Body of pancreas (tissue), 4 donors: ENCODE measurements at regions not wholly inside any gene's neighbourhood (a gene's known extent, or its start where the extent isn't known, plus 50 kb on each side); places are given as distances from the start of the nearest gene placed in this dataset.

Experiments used
- ATAC-seq: fragments of 150-250 bp; one replicate; pipeline ENCODE4 v1.9.1; 2016
- DNase-seq, 4 donors: peaks; one replicate each; pipeline ENCODE4 v3.0.0-alpha.2; 2019
- H3K27ac ChIP-seq, 4 donors: fragments of 200-600 bp; sonication (generic); 1 replicate in 3 of 4; 2 replicates in 1 of 4; pipeline versions ENCODE4 v1.5.1 to v1.6.1; 2016 to 2019; ENCODE audit warnings: mild to moderate bottlenecking in 1 of 4, mixed read lengths in 1 of 4, moderate library complexity in 1 of 4
- H3K27me3 ChIP-seq, 2 donors: fragments of 200-600 bp; sonication (generic); one replicate each; pipeline ENCODE4 v1.6.0; 2016; ENCODE audit warnings: mild to moderate bottlenecking in 1 of 2
- H3K36me3 ChIP-seq, 2 donors: fragments of 200-600 bp; sonication (generic); replicated peaks in 1 of 2; 2 replicates each; pipeline ENCODE4 v1.5.1; 2016; ENCODE audit warnings: low read depth in 2 of 2; ENCODE audit not compliant: insufficient read depth in 1 of 2
- H3K4me1 ChIP-seq: fragments of 200-600 bp; sonication (generic); one replicate; pipeline ENCODE4 v1.6.0; 2016
- H3K4me3 ChIP-seq, 2 donors: fragments of 200-600 bp; sonication (generic); 1 replicate in 1 of 2; 2 replicates in 1 of 2; pipeline ENCODE4 v1.5.1; 2016 to 2019
- H3K9me3 ChIP-seq, 3 donors: fragments of 200-600 bp; sonication (generic); 1 replicate in 2 of 3; 2 replicates in 1 of 3; pipeline ENCODE4 v1.5.1; 2016
- POLR2A ChIP-seq, 3 donors: fragments of 450-650 bp; IDR thresholded peaks; one replicate each; pipeline ENCODE4 v1.6.1; 2016; ENCODE audit warnings: antibody characterized with exemption in 3 of 3, mild to moderate bottlenecking in 2 of 3
- WGBS, 2 donors: methylation state at CpG; one replicate each; pipeline ENCODE4 v1.1.5; 2017; 5-methylcytosine and 5-hydroxymethylcytosine counted together
- intact Hi-C: fragments of 100-400 bp; cut with DNase I; formaldehyde crosslinking; loops from one replicate; pipeline ENCODE4 v1.15.1; 2023
- TF ChIP-seq, protein P1 (sequence below), 7 experiments: fragments of 450-650 bp in 4 of 7; fragments of 200-600 bp in 3 of 7; sonication (generic) in 3 of 7; IDR thresholded peaks; one replicate each; pipeline ENCODE4 v1.5.1; 2016 to 2019; ENCODE audit warnings: antibody characterized with exemption in 7 of 7

DNA sequence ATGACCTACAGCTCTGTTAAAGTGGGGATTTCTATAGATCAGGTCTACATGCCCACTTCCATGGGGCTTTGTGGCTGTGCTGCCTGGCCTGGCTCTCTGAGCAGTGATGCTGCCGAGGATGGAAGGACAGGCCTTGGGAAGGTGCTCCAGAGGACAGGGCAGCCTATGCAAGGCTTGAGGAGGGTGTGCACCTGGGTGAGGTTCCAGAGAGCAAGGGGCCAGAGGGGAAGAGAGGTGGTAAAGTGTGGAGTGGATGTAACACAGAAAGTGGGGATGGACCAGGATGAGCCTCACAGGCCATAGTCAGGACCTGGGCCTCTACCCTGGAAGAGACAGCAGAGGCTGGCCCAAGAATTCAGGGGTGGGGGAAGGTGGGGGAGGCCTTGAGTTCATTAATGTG, 826.4 kb downstream of the DCDC2C start:
- ATAC-seq (no peak), DNase-seq (no peak)
- no peak for TF ChIP-seq POLR2A (IDR thresholded peaks at IDR 0.05)
- Histone ChIP-seq H3K36me3 (no peaks in the 10 kb centered on the region), H3K4me3 (no peak overlapping the region), H3K27me3 (no peaks in the 10 kb centered on the region), H3K4me1 (no peaks in the 10 kb centered on the region), H3K27ac (no peak overlapping the region), H3K9me3 (no peaks in the 10 kb centered on the region)
- 85 to 92% methylated on average over 1 of the region's 1 CpG for WGBS, 2 donors
- intact Hi-C loops: no loop called here

DNA sequence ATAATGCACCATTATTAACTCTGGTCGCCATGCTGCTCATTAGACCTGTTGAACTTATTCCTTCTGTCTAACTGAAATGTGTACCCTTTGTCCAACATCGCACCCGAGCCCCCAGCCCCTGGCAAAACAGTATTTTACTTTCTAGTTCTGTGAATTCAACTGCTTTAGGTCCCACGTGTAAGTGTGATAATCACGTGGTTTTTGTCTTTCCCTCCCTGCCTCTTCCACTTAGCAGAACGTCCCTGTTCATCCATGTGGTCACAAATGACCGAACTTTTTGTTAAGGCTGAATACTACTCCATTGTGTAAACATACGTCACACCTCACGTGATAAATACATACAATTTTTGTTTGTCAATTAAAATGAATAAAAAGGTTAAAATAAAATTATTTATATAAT, 826.9 kb downstream of the DCDC2C start:
- H3K27me3 ChIP-seq: no peaks in the 10 kb centered on the region
- DNase-seq: no peak
- ATAC-seq: no peak
- H3K4me1 ChIP-seq: no peaks in the 10 kb centered on the region
- whole genome bisulfite sequencing, 2 donors: 55 to 56% methylated on average over 9 of the region's 9 CpGs
- no peak overlapping the region for H3K27ac ChIP-seq
- no peaks in the 10 kb centered on the region for H3K9me3 ChIP-seq
- H3K36me3 ChIP-seq: no peaks in the 10 kb centered on the region
- H3K4me3 ChIP-seq: no peak overlapping the region
- intact Hi-C loops: no loop called here
- TF ChIP-seq, protein P1, sequence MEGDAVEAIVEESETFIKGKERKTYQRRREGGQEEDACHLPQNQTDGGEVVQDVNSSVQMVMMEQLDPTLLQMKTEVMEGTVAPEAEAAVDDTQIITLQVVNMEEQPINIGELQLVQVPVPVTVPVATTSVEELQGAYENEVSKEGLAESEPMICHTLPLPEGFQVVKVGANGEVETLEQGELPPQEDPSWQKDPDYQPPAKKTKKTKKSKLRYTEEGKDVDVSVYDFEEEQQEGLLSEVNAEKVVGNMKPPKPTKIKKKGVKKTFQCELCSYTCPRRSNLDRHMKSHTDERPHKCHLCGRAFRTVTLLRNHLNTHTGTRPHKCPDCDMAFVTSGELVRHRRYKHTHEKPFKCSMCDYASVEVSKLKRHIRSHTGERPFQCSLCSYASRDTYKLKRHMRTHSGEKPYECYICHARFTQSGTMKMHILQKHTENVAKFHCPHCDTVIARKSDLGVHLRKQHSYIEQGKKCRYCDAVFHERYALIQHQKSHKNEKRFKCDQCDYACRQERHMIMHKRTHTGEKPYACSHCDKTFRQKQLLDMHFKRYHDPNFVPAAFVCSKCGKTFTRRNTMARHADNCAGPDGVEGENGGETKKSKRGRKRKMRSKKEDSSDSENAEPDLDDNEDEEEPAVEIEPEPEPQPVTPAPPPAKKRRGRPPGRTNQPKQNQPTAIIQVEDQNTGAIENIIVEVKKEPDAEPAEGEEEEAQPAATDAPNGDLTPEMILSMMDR (IDR thresholded peaks at IDR 0.05): no peak
- no peak for TF ChIP-seq POLR2A (IDR thresholded peaks at IDR 0.05)

DNA sequence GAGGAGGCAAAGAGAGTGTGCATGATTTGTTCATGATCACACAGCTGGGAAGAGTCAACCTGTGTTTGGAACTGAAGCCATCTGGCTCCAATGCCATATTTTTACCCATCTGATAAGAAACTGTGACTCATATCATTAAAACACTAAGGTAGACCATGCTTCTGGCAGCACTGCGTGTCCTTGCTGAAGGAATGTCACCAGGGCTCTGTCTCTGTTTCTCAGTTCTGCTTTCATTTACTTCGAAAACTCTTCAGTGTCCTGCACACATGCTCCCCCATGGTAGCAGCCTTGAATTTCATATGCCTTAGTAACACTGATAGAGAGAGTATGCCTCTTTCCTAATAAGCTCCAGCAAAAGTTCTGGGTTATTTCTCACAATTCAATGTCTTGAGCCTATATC, 830.4 kb downstream of the DCDC2C start:
- Histone ChIP-seq H3K27me3 (no peaks in the 10 kb centered on the region), H3K27ac (no peak overlapping the region), H3K4me3 (no peak overlapping the region), H3K36me3 (no peaks in the 10 kb centered on the region), H3K4me1 (no peaks in the 10 kb centered on the region), H3K9me3 (no peaks in the 10 kb centered on the region)
- WGBS, 2 donors: 52 to 53% methylated on average over 2 of the region's 2 CpGs
- intact Hi-C loops: no loop called here
- TF ChIP-seq, protein P1 (IDR thresholded peaks at IDR 0.05): no peak
- TF ChIP-seq POLR2A (IDR thresholded peaks at IDR 0.05): no peak
- no peak for ATAC-seq
- DNase-seq: no peak

DNA sequence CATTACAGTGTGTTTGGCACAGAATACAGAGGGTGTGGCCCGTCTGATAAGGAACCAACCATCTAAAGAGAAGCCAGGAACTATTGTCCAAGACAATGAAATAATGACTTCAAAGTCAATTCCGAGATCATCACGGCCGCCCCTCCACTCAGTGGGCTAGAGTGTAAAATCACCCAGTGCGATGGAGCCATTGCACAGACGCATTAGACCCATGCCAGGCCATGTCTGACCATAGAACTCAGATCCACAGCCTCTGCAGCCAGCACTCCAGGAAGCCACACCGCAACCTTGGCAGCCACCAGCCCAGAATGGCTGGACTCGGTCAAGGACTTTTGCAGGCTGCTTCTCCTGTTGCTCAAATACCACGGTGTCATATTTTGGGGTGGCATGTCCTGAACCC, 835.7 kb downstream of the DCDC2C start:
- H3K9me3 ChIP-seq: no peaks in the 10 kb centered on the region
- 70 to 77% methylated on average over 9 of the region's 9 CpGs for WGBS, 2 donors
- H3K27ac ChIP-seq: no peak overlapping the region
- no peak for ATAC-seq
- no peaks in the 10 kb centered on the region for H3K4me1 ChIP-seq
- H3K36me3 ChIP-seq: no peaks in the 10 kb centered on the region
- intact Hi-C loops: no loop called here
- H3K27me3 ChIP-seq: no peaks in the 10 kb centered on the region
- TF ChIP-seq, protein P1 (IDR thresholded peaks at IDR 0.05): no peak
- H3K4me3 ChIP-seq: no peak overlapping the region
- no peak for DNase-seq

DNA sequence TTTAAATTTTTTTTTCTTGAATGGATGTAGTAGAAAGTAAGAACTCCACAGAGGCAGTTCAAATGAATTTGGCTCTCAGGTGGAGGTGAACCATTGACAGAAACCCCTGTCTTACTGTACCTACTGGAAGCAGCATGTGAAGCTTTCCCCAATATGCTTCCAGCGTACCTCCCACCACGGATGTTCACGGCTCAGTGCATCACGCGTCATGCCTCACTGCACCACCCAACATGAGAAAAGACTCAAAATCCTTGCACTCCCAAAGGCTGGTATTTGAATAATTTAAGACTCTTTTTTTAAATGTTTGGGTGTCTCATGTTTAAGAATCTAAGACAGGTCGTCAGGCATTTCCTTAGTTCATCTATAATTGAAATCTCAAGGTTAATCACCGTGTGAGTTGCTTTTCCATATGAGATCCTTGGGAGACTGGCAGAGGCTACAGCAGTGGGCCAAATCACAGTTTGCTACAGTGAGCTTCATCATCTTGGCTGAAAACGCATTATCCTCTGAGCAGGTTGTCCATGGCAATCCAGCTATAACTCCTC, 846.4 kb downstream of the DCDC2C start:
- intact Hi-C loops: no loop called here
- WGBS, 2 donors: 71 to 75% methylated on average over 8 of the region's 8 CpGs
- DNase-seq (no peak), ATAC-seq (no peak)
- H3K9me3 ChIP-seq: no peaks in the 10 kb centered on the region
- no peaks in the 10 kb centered on the region for H3K4me1 ChIP-seq
- TF ChIP-seq POLR2A (IDR thresholded peaks at IDR 0.05): no peak
- TF ChIP-seq, protein P1 (IDR thresholded peaks at IDR 0.05): no peak
- H3K27ac ChIP-seq: no peak overlapping the region
- H3K36me3 ChIP-seq: no peaks in the 10 kb centered on the region
- H3K27me3 ChIP-seq: no peaks in the 10 kb centered on the region
- H3K4me3 ChIP-seq: no peak overlapping the region
